Activated CD8-positive, alpha-beta memory T cell treated with anti-CD3 and anti-CD28 coated beads, Interleukin-2, amount 10 ng/mL, durations not matched to agents 7 days and 5 days (primary cell): ENCODE measurements at regions not wholly inside any gene's neighbourhood (a gene's known extent, or its start where the extent isn't known, plus 50 kb on each side); places are given as distances from the start of the nearest gene placed in this dataset.

Experiments used
- ATAC-seq: fragments of 150-1000 bp; cut with Tn5 transposase; one replicate; pipeline ENCODE4 v1.10.0; 2021; ENCODE audit warnings: moderate library complexity
- CTCF ChIA-PET: fragments of 350-600 bp; sonication (Branson Sonifier 250); formaldehyde crosslinking; loops from one replicate; lab custom pipeline; 2021; ENCODE audit warnings: antibody characterized with exemption; lab: Charles Lee
- DNase-seq: peaks from one replicate; pipeline ENCODE4 v3.0.0-alpha.2; 2020
- H3K27ac Mint-ChIP-seq: one replicate; pipeline ENCODE4 v1.8.0; 2021; ENCODE audit warnings: mild to moderate bottlenecking, mixed read lengths
- H3K27me3 Mint-ChIP-seq: one replicate; pipeline ENCODE4 v1.8.0; 2021; ENCODE audit warnings: mixed read lengths
- H3K36me3 Mint-ChIP-seq: one replicate; pipeline ENCODE4 v1.8.0; 2021; ENCODE audit warnings: mild to moderate bottlenecking, mixed read lengths
- H3K4me1 Mint-ChIP-seq: one replicate; pipeline ENCODE4 v1.8.0; 2021; ENCODE audit warnings: mixed read lengths
- H3K4me3 Mint-ChIP-seq: one replicate; pipeline ENCODE4 v1.8.0; 2021; ENCODE audit warnings: mild to moderate bottlenecking, moderate library complexity, mixed read lengths
- H3K9me3 Mint-ChIP-seq: one replicate; pipeline ENCODE4 v1.8.0; 2022; ENCODE audit warnings: low read depth, mixed read lengths

GRCh38 chr5:12385095-12385494 is 480.8 kb upstream of the CTNND2 start:
- no peak overlapping the region for H3K27ac Mint-ChIP-seq
- H3K27me3 Mint-ChIP-seq = no peaks in the 10 kb centered on the region
- DNase-seq = no peak
- H3K4me1 Mint-ChIP-seq = no peaks in the 10 kb centered on the region
- peaks cover 16% of the 10 kb centered on the region for H3K9me3 Mint-ChIP-seq
- no peaks in the 10 kb centered on the region for H3K36me3 Mint-ChIP-seq
- no peak overlapping the region for H3K4me3 Mint-ChIP-seq
- CTCF ChIA-PET = no interaction called here
- no peak for ATAC-seq

DNA sequence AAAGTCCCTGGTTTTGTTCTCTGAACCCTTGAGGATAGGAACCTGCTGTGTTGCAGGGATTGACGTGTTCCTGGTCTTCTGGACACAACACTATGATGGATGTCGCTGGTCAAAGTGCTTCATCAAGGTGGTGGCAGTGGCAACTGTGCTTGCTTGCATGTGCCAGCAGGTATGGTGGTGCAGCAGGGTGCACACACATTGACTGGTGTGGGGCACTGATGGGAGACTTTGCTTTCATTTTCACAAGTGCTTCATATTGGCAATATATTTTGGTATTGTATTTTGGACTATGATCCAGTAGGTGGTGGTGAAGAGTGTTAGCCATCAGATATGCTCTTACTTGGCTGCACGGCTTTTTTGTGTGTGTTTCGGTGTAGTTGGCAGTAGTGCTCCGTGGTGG is 479.8 kb upstream of the CTNND2 start:
- CTCF ChIA-PET = no interaction called here
- no peak overlapping the region for H3K27ac Mint-ChIP-seq
- DNase-seq (no peak), ATAC-seq (no peak)
- H3K36me3 Mint-ChIP-seq = no peaks in the 10 kb centered on the region
- no peaks in the 10 kb centered on the region for H3K27me3 Mint-ChIP-seq
- no peaks in the 10 kb centered on the region for H3K4me1 Mint-ChIP-seq
- no peak overlapping the region for H3K4me3 Mint-ChIP-seq
- peaks cover 16% of the 10 kb centered on the region for H3K9me3 Mint-ChIP-seq

- CTCF ChIA-PET = no interaction called here
- Mint-ChIP-seq H3K27ac (no peak overlapping the region), H3K27me3 (no peaks in the 10 kb centered on the region)
Observed at GRCh38 chr5:12367973-12368372, 463.7 kb upstream of the CTNND2 start.

GRCh38 chr5:12360218-12360617 is 456.0 kb upstream of the CTNND2 start:
- Mint-ChIP-seq H3K36me3 (no peaks in the 10 kb centered on the region), H3K4me3 (no peak overlapping the region), H3K27me3 (no peaks in the 10 kb centered on the region), H3K4me1 (no peaks in the 10 kb centered on the region), H3K9me3 (peaks cover 6% of the 10 kb centered on the region), H3K27ac (no peak overlapping the region)
- DNase-seq (no peak), ATAC-seq (no peak)
- CTCF ChIA-PET = no interaction called here

More at GRCh38 chr5:12367973-12368372, 463.7 kb upstream of the CTNND2 start:
- Mint-ChIP-seq H3K4me3 (no peak overlapping the region), H3K36me3 (no peaks in the 10 kb centered on the region), H3K4me1 (no peaks in the 10 kb centered on the region), H3K9me3 (no peaks in the 10 kb centered on the region)
- ATAC-seq = no peak
- DNase-seq = no peak

- H3K27ac Mint-ChIP-seq = no peak overlapping the region
- CTCF ChIA-PET = no interaction called here
- H3K36me3 Mint-ChIP-seq = no peaks in the 10 kb centered on the region
- H3K27me3 Mint-ChIP-seq = no peaks in the 10 kb centered on the region
- peaks cover 10% of the 10 kb centered on the region for H3K9me3 Mint-ChIP-seq
- H3K4me3 Mint-ChIP-seq = no peak overlapping the region
- H3K4me1 Mint-ChIP-seq = no peaks in the 10 kb centered on the region
- DNase-seq (no peak), ATAC-seq (no peak)
Observed at GRCh38 chr5:12358371-12359090, 454.3 kb upstream of the CTNND2 start.

- Mint-ChIP-seq H3K4me1 (no peaks in the 10 kb centered on the region), H3K9me3 (peaks cover 10% of the 10 kb centered on the region), H3K4me3 (no peak overlapping the region), H3K27me3 (no peaks in the 10 kb centered on the region), H3K27ac (no peak overlapping the region), H3K36me3 (no peaks in the 10 kb centered on the region)
- CTCF ChIA-PET = no interaction called here
- ATAC-seq (no peak), DNase-seq (no peak)
Observed at GRCh38 chr5:12357626-12358025, 453.4 kb upstream of the CTNND2 start.

DNA sequence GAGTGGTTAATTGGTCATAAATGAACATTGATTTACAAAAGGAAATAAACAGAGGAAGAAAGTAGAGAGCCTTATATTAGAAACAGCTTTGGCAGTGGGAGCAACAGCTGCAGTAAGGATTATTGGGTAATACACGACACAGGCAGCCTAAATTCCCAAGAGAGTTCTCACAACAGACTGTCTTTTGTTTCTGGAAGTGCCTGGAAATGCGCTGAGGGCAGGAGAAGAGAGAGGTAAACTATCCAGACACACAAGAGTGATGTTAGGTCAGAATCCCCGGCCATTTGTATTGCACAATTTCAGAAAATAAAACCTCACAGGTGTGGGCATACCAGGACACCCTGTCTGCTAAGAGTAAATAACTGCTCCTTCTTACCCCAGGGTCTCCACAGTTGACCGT is 450.4 kb upstream of the CTNND2 start:
- no peaks in the 10 kb centered on the region for H3K27me3 Mint-ChIP-seq
- CTCF ChIA-PET = no interaction called here
- H3K4me1 Mint-ChIP-seq = no peaks in the 10 kb centered on the region
- H3K4me3 Mint-ChIP-seq = no peak overlapping the region
- peaks cover 21% of the 10 kb centered on the region for H3K9me3 Mint-ChIP-seq
- no peak for ATAC-seq
- no peak overlapping the region for H3K27ac Mint-ChIP-seq
- no peaks in the 10 kb centered on the region for H3K36me3 Mint-ChIP-seq
- DNase-seq = no peak

GRCh38 chr5:12343558-12343957 is 439.3 kb upstream of the CTNND2 start:
- Mint-ChIP-seq H3K4me1 (no peaks in the 10 kb centered on the region), H3K27ac (no peak overlapping the region), H3K27me3 (no peaks in the 10 kb centered on the region), H3K9me3 (peaks cover 2% of the 10 kb centered on the region), H3K36me3 (no peaks in the 10 kb centered on the region), H3K4me3 (no peak overlapping the region)
- CTCF ChIA-PET = no interaction called here
- DNase-seq (no peak), ATAC-seq (no peak)

DNA sequence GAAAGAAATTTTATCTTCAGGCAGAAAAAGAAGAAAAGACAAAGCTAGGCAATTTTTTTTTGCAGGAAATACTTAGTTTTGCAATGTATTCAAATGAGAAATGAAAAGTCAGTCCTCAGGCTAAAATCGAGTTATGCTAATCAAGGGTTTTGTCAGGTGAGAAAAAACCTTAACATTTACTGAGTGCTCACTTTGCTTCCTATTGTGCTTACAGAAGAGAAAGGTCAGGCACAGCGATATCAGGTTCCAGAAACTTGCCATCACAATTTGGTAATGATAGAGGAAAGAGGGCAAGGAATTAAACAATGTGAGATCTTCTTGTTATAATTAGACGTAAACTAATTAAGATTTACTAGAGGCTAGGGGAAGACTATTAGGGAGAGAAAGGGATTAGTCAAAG is 431.7 kb upstream of the CTNND2 start:
- peaks cover 12% of the 10 kb centered on the region for H3K9me3 Mint-ChIP-seq
- no peak overlapping the region for H3K4me3 Mint-ChIP-seq
- no peak overlapping the region for H3K27ac Mint-ChIP-seq
- no peaks in the 10 kb centered on the region for H3K36me3 Mint-ChIP-seq
- no peak for DNase-seq
- CTCF ChIA-PET = no interaction called here
- no peaks in the 10 kb centered on the region for H3K4me1 Mint-ChIP-seq
- ATAC-seq = no peak
- H3K27me3 Mint-ChIP-seq = no peaks in the 10 kb centered on the region

DNA sequence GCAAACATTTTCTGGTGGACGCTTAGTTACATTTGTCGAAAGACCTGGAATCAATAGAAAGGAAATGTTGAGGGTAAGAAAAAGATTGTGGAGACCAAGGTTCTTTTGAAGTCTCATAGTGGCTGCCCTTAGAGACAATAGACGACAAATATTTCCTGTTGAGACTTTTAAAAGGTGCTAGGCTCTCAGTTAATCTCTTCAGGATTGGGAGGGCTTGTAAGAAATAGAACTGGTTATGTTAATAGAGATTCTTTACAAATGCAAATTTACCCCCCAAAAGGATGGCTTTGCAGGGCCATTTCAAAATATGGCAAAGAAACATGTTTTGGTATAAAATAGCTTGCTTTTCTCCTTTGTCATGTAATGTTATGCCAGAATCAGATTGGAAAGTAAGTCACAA is 428.2 kb upstream of the CTNND2 start:
- ATAC-seq (no peak), DNase-seq (no peak)
- Mint-ChIP-seq H3K9me3 (peaks cover 11% of the 10 kb centered on the region), H3K27me3 (no peaks in the 10 kb centered on the region), H3K36me3 (no peaks in the 10 kb centered on the region), H3K4me1 (no peaks in the 10 kb centered on the region), H3K4me3 (no peak overlapping the region), H3K27ac (no peak overlapping the region)
- CTCF ChIA-PET = no interaction called here

GRCh38 chr5:12330993-12331588 is 426.8 kb upstream of the CTNND2 start:
- H3K27me3 Mint-ChIP-seq = no peaks in the 10 kb centered on the region
- H3K36me3 Mint-ChIP-seq = no peaks in the 10 kb centered on the region
- peaks cover 10% of the 10 kb centered on the region for H3K9me3 Mint-ChIP-seq
- no peak overlapping the region for H3K27ac Mint-ChIP-seq
- DNase-seq (no peak), ATAC-seq (no peak)
- no peaks in the 10 kb centered on the region for H3K4me1 Mint-ChIP-seq
- CTCF ChIA-PET = no interaction called here
- no peak overlapping the region for H3K4me3 Mint-ChIP-seq

GRCh38 chr5:12330381-12330780 is 426.1 kb upstream of the CTNND2 start:
- H3K4me1 Mint-ChIP-seq = no peaks in the 10 kb centered on the region
- no peak overlapping the region for H3K27ac Mint-ChIP-seq
- DNase-seq = no peak
- ATAC-seq = no peak
- no peak overlapping the region for H3K4me3 Mint-ChIP-seq
- H3K27me3 Mint-ChIP-seq = no peaks in the 10 kb centered on the region
- H3K9me3 Mint-ChIP-seq = peaks cover 8% of the 10 kb centered on the region
- H3K36me3 Mint-ChIP-seq = no peaks in the 10 kb centered on the region
- CTCF ChIA-PET = no interaction called here

DNA sequence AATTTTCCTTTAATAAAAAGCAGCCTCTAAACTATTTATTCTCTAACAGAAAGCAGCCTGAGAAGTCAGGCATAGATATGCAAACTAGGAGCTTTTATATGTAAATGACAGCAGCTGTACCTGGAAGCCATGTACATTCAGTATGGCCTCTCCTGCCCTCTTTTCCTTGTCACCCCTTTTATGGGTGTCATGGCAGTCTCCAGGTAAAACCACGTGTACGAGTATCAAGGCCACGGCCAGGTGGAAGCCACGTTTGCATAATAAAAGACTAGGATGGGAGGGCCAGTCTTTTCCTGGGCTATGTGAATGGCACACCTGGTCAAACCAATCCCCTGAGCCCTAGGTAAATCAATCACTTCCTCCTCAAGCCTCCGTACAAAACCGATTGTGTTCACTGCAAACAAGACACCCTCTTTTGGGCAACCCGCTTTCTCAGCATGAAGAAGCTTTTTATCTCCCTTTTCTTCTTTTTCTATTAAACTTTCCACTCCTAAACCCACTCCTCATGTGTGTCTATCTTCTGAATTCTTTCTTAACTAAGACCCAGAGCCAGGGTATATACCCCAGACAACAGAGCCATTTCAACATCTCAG is 419.5 kb upstream of the CTNND2 start:
- DNase-seq (no peak), ATAC-seq (no peak)
- H3K9me3 Mint-ChIP-seq = peaks cover 3% of the 10 kb centered on the region
- no peak overlapping the region for H3K27ac Mint-ChIP-seq
- H3K4me3 Mint-ChIP-seq = no peak overlapping the region
- CTCF ChIA-PET = no interaction called here
- no peaks in the 10 kb centered on the region for H3K4me1 Mint-ChIP-seq
- H3K27me3 Mint-ChIP-seq = no peaks in the 10 kb centered on the region
- no peaks in the 10 kb centered on the region for H3K36me3 Mint-ChIP-seq

DNA sequence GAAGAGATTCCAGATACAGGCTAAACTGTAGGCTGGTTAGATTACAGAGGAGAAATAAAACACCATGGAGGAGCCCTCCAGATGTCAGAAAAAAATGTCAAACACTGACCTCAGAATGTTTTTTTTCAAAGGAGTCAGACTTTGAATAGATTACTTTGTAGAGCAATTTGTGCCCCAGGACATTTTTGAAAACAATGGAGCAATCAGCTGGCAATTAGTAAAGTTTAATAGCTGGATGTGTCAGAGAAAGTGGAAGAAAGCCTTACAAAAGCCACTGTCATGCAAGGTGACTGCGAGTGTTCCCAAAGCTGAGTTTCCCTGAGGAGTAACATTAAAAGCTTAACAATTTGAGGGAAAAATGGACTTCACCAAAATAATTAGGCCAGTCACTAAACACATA is 417.8 kb upstream of the CTNND2 start:
- H3K27me3 Mint-ChIP-seq = no peaks in the 10 kb centered on the region

More for the DNA sequence above, 417.8 kb upstream of the CTNND2 start:
- CTCF ChIA-PET = no interaction called here
- H3K36me3 Mint-ChIP-seq = no peaks in the 10 kb centered on the region
- DNase-seq = no peak
- no peak overlapping the region for H3K4me3 Mint-ChIP-seq
- H3K27ac Mint-ChIP-seq = no peak overlapping the region
- peaks cover 3% of the 10 kb centered on the region for H3K9me3 Mint-ChIP-seq
- ATAC-seq = no peak
- no peaks in the 10 kb centered on the region for H3K4me1 Mint-ChIP-seq
